HG02623 (cell line): ENCODE measurements at regions not wholly inside any gene's neighbourhood (a gene's known extent, or its start where the extent isn't known, plus 50 kb on each side); places are given as distances from the start of the nearest gene placed in this dataset.

ENCODE experiments used
- ATAC-seq: cut with Tn5 transposase; IDR thresholded peaks from one replicate; pipeline ENCODE4 v1.9.1; 2021; ENCODE audit warnings: moderate library complexity; ENCODE audit not compliant: unreplicated experiment

GRCh38 chr4:23667659-23668058, 222.2 kb downstream of the PPARGC1A start:
- no peak for ATAC-seq

DNA sequence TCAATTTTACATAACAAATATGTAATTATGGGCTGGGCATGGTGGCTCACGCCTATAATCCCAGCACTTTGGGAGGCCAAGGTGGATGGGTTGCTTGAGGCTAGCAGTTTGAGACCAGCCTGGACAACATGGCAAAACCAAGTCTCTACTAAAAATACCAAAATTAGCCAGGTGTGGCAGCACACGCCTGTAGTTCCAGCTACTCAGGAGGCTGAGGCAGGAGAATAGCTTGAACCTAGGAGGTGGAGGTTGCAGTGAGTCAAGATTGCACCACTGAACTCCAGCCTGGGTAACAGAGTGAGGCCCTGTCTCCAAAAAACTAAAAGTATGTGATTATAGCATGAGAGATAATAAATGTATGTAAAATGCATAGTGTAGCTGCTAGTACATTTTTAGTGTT, 229.0 kb downstream of the PPARGC1A start:
- no peak for ATAC-seq

GRCh38 chr4:23654791-23655190, 235.1 kb downstream of the PPARGC1A start:
- no peak for ATAC-seq

- no peak for ATAC-seq
Observed at GRCh38 chr4:23648854-23649596, 240.8 kb downstream of the PPARGC1A start.

DNA sequence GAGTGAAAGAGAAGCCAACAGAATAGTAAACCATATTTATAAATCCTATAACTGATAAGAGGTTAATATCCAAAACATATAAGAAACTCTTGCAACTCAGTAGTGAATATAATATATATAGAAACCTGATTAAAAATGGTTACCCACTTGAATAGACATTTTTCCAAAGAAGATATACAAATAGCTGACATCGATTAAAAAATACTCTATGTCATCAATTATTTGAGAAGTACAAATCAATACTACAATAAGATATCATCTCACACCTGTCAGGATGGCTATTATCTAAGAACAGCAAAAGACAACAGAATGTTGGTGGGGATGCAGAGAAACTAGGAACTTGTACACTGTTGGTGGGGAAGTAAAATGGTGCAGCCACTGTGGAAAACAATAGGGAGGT, 254.4 kb downstream of the PPARGC1A start:
- no peak for ATAC-seq

GRCh38 chr4:23631255-23631950, 258.4 kb downstream of the PPARGC1A start:
- no peak for ATAC-seq

DNA sequence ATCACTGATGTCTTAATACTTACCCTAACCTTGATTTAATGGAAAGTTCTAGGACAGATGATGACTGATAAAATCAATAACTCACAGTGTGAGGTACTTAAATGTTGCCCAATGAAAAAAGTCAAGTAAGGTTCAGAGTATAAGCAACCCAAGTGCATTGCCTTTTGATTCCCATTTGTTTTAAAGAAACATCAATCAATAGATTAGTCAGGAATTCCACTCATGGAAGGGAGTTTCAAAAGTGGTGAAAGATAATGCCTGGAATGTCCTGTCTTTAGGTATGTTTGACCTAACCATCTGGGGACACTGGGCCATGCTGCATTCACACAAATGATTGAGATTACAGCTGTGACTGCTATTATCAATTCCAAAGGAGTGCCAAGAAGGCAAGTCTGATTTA, 259.7 kb downstream of the PPARGC1A start:
- no peak for ATAC-seq

DNA sequence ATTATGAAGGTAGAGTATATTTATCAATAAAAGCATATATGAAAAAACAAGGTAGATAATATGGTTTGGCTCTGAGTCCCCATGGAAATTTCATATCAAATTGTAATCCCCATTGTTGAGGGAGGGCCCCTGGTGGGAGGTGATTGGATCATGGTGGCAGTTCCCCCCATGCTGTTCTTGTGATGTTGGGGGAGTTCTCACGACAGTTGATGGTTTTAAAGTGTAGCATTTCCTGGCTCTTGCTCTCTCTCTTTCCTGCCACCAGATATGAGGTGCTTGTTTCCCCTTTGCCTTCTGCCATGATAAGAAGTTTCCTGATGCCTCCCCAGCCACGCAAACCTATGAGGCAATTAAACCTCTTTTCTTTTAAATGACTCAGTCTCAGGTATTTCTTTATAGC, 260.4 kb downstream of the PPARGC1A start:
- ATAC-seq = no peak

GRCh38 chr4:23614284-23614892, 275.5 kb downstream of the PPARGC1A start:
- peak; percentile 68 for ATAC-seq

GRCh38 chr4:23613782-23614181, 276.1 kb downstream of the PPARGC1A start:
- no peak for ATAC-seq

DNA sequence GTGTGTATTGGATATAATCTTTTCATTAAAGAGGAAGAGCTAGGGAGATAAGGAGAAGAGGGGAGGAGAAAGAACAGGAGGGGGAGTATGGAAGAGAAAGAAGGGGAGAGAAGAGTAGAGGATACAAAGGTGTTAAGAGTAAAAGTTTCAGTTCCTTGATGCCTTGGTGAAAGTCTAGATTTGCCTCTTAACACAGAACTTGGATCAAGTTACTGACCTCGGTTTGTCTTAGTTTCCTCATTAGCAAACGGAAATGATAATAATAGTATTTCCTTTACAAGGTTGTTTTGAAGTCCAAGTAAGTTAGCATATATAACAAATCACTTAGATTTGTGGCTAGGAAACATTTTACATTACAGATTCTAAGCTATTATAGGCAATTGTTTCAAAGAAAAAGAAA, 287.1 kb downstream of the PPARGC1A start:
- no peak for ATAC-seq

DNA sequence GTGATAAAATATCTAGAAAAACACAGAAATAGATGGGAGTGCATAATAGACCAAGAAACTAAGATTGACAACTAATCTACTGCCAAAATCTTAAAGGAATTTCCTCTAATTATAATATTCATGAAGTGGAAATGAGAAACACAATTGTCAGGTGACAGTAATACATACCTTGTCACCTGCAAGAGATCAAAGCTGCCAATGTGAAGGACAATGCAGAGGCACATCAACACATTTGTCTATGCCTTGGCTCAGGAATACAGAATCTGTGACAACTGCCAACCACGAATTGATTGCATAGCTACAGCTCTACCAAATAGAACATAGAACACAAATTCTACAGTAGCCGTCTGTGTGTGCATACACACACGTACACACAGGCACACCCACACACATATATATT, 295.7 kb downstream of the PPARGC1A start:
- no peak for ATAC-seq

DNA sequence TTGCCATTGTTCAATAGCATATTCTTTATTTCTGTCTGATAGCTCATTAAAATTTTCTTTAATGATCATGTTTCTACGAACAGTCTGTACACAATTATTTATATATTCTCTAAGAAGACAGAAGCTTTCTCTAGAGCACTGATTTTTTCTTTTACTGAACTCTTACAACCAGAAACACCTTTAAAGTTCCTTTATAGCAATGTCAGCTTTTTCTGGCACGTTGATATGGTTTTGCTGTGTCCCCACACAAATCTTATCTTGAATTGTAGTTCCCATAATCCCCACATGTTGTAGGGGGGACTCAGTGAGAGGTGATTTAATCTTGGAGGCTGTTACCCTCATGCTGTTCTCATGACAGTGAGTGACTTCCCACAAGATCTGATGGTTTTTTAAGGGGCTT, 299.4 kb downstream of the PPARGC1A start:
- ATAC-seq = no peak

DNA sequence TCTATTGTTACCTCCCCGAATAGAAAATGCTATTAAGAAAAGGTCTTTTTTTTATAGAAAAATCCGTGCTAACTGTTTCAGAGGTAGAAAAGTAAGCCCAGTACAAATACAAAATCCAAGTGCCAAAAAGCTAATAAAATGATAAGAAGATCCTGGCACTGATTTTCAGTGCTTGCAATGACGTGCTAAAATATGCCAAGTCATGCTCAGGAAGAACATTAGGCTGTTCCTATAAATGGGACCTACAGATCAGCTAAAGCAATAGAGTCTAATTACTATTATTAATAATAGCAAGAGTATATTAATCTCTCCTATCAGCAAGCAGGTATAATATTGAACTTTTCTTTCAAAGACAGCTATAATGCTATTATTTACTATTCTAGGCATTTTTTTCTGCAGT, 305.8 kb downstream of the PPARGC1A start:
- ATAC-seq = no peak

- ATAC-seq = no peak
Observed at GRCh38 chr4:23582671-23583070, 307.2 kb downstream of the PPARGC1A start.

- ATAC-seq = no peak
Observed at GRCh38 chr4:23579166-23579565, 310.7 kb downstream of the PPARGC1A start.

GRCh38 chr4:23577398-23577797, 312.4 kb downstream of the PPARGC1A start:
- no peak for ATAC-seq

- ATAC-seq = no peak
Observed at GRCh38 chr4:23572382-23572781, 317.5 kb downstream of the PPARGC1A start.

DNA sequence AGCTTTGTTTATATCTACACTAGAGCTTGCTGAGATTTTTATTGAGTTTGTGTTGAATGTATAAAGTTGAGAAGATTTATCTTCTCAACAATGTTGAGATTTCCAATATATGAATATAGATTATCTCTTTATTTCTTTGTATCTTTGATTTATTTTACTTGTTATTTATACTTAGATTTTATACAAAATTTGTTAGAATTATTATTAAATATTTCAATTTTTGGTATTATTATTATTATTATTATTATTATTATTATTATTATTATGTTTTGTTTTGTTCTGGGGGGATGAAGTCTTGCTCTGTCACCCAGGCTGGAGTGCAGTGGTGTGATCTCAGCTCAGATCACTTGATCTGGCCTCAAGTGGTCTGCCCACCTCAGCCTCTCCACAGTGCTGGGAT, 322.5 kb downstream of the PPARGC1A start:
- ATAC-seq = no peak

DNA sequence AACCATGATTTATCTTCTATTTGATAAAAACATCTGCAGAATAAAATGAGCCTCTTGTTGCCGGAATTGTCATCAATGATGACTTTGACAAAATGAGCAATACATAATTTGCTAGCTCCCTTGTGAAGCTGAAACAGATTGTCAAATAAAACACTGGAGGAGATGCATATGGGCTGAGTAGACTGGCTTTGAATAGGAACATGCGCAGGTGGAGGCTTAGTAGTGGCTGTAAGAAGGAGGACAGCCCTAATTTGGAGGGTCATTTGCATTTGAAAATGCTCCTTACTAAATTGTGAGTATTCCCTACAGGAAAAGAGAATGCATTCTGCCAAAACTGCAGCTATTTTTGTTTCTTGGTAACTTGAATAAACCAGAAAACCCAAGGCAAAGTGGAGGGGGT, 329.1 kb downstream of the PPARGC1A start:
- no peak for ATAC-seq

GRCh38 chr4:23558101-23558500, 331.7 kb downstream of the PPARGC1A start:
- ATAC-seq = no peak

DNA sequence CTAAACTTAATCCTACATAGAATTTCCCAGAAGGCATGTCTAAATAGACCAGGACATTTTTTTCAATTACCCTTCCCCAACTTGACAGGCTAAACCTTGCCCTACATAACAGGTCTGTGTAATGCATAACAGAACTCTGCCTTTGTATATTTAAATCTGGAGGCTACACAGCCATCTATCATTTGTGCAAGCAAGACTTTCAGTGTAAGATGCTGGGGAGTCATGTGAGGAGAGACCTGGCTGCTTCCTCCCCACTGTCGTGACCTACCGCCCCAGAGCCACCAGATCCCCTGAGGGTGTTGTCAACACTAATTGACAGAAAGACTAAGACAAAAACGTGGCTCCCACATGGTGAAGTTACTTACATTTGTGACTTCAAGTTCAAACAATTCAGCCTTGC, 342.2 kb downstream of the PPARGC1A start:
- ATAC-seq = no peak
